CD4-positive, alpha-beta T cell (primary cell): ENCODE measurements at regions not wholly inside any gene's neighbourhood (a gene's known extent, or its start where the extent isn't known, plus 50 kb on each side); places are given as distances from the start of the nearest gene placed in this dataset.

Experiments
- ATAC-seq: fragments of 200-7000 bp; cut with Tn5 transposase; one replicate; pipeline ENCODE4 v1.10.0; 2022; ENCODE audit warnings: mild to moderate bottlenecking; ENCODE audit not compliant: poor library complexity
- CTCF ChIA-PET: fragments of 350-600 bp; sonication (Branson Sonifier 250); formaldehyde crosslinking; loops from one replicate; lab custom pipeline; 2021; ENCODE audit warnings: antibody characterized with exemption, inconsistent platforms; lab: Charles Lee
- POLR2A ChIA-PET: fragments of 350-600 bp; sonication (Branson Sonifier 250); formaldehyde crosslinking; loops from one replicate; lab custom pipeline; 2021; ENCODE audit warnings: antibody characterized with exemption, inconsistent platforms; lab: Charles Lee
- DNase-seq, 14 experiments: peaks; one replicate each; pipeline ENCODE4 v3.0.0-alpha.2; 2013 to 2020; ENCODE audit warnings: mixed read lengths in 2 of 14
- H3K27ac ChIP-seq, 2 donors: one replicate each; pipeline versions ENCODE4 v1.5.1 to v1.7.0; 2013; ENCODE audit warnings: low read length in 2 of 2, low read depth in 1 of 2, mild to moderate bottlenecking in 1 of 2
- H3K27me3 ChIP-seq, 2 experiments: 1 replicate in 1 of 2; 2 replicates in 1 of 2; pipeline versions ENCODE4 v1.6.1 to v1.7.0; 2013; ENCODE audit warnings: low read length in 2 of 2, control low read depth in 1 of 2, mild to moderate bottlenecking in 1 of 2, moderate library complexity in 1 of 2; ENCODE audit not compliant: insufficient read depth in 2 of 2, control insufficient read depth in 1 of 2
- H3K36me3 ChIP-seq: one replicate; pipeline ENCODE4 v1.6.1; 2013; ENCODE audit warnings: low read length, control low read depth; ENCODE audit not compliant: insufficient read depth
- H3K4me1 ChIP-seq: one replicate; pipeline ENCODE4 v1.6.1; 2013; ENCODE audit warnings: low read length, control low read depth; ENCODE audit not compliant: insufficient read depth
- H3K4me3 ChIP-seq: one replicate; pipeline ENCODE4 v1.5.1; 2013; ENCODE audit warnings: mild to moderate bottlenecking, low read length, moderate library complexity
- H3K9me3 ChIP-seq, 2 experiments: 1 replicate in 1 of 2; 2 replicates in 1 of 2; pipeline versions ENCODE4 v1.6.1 to v1.7.0; 2013; ENCODE audit warnings: low read length in 2 of 2, mild to moderate bottlenecking in 2 of 2, control low read depth in 1 of 2, moderate library complexity in 1 of 2; ENCODE audit not compliant: control insufficient read depth in 1 of 2, insufficient read depth in 1 of 2
- H3K27ac Mint-ChIP-seq: one replicate; pipeline ENCODE4 v1.8.0; 2020; ENCODE audit warnings: mixed read lengths
- H3K27me3 Mint-ChIP-seq: one replicate; pipeline ENCODE4 v1.8.0; 2021; ENCODE audit warnings: mixed read lengths
- H3K36me3 Mint-ChIP-seq: one replicate; pipeline ENCODE4 v1.8.0; 2021; ENCODE audit warnings: low read depth, mixed read lengths
- H3K4me1 Mint-ChIP-seq: one replicate; pipeline ENCODE4 v1.8.0; 2021; ENCODE audit warnings: low read depth, mixed read lengths
- H3K4me3 Mint-ChIP-seq: one replicate; pipeline ENCODE4 v1.8.0; 2020; ENCODE audit warnings: mild to moderate bottlenecking, mixed read lengths
- H3K9me3 Mint-ChIP-seq: one replicate; pipeline ENCODE4 v1.8.0; 2020; ENCODE audit warnings: mixed read lengths
- CTCF ChIP-seq: fragments of 200-600 bp; IDR thresholded peaks from one replicate; pipeline ENCODE4 v1.8.0; 2022; ENCODE audit warnings: antibody characterized with exemption, mild to moderate bottlenecking
- intact Hi-C, 2 experiments: fragments of 100-400 bp; cut with DNase I in 1 of 2; cut with micrococcal nuclease in 1 of 2; formaldehyde crosslinking; loops; one replicate each; pipeline versions ENCODE4 v1.15.1 to v1.9.0; 2023 to 2025; cut with DNase I, micrococcal nuclease

- Mint-ChIP-seq H3K4me3 (no peak overlapping the region), H3K9me3 (no peaks in the 10 kb centered on the region), H3K4me1 (no peaks in the 10 kb centered on the region), H3K36me3 (no peaks in the 10 kb centered on the region), H3K27me3 (peaks cover 24% of the 10 kb centered on the region), H3K27ac (no peak overlapping the region)
- Histone ChIP-seq H3K27ac (no peak overlapping the region), H3K4me1 (no peaks in the 10 kb centered on the region), H3K9me3 (peaks cover 0 to under 1% of the 10 kb centered on the region in 2 experiments), H3K27me3 (peaks cover 0 to 5% of the 10 kb centered on the region in 2 experiments), H3K4me3 (no peak overlapping the region), H3K36me3 (no peaks in the 10 kb centered on the region)
- ChIA-PET POLR2A (no interaction called here), CTCF (no interaction called here)
- ATAC-seq (no peak), DNase-seq (no peak)
- intact Hi-C loops, result no loop called here
- TF ChIP-seq CTCF, result no peak
These were observed 115.5 kb downstream of the SOD2 start for GRCh38 chr6:159577564-159577963.

GRCh38 chr6:159572439-159573110, 120.5 kb downstream of the SOD2 start:
- H3K27ac Mint-ChIP-seq, result no peak overlapping the region
- no peaks in the 10 kb centered on the region for H3K4me1 Mint-ChIP-seq
- H3K9me3 Mint-ChIP-seq, result peaks cover 10% of the 10 kb centered on the region
- H3K36me3 Mint-ChIP-seq, result no peaks in the 10 kb centered on the region
- CTCF ChIA-PET, result no interaction called here
- Histone ChIP-seq H3K27me3 (peaks cover 0 to 8% of the 10 kb centered on the region in 2 experiments), H3K36me3 (no peaks in the 10 kb centered on the region), H3K4me3 (no peak overlapping the region), H3K4me1 (no peaks in the 10 kb centered on the region), H3K9me3 (peaks cover 8 to 16% of the 10 kb centered on the region in 2 experiments), H3K27ac (no peak overlapping the region)
- intact Hi-C loops, result no loop called here
- H3K27me3 Mint-ChIP-seq, result peaks cover 15% of the 10 kb centered on the region
- POLR2A ChIA-PET, result no interaction called here
- H3K4me3 Mint-ChIP-seq, result no peak overlapping the region
- no peak for DNase-seq
- ATAC-seq, result no peak
- no peak for TF ChIP-seq CTCF

- no peaks in the 10 kb centered on the region for H3K4me1 ChIP-seq
- CTCF ChIA-PET, result no interaction called here
- no peak for TF ChIP-seq CTCF
- no peaks in the 10 kb centered on the region for H3K27me3 ChIP-seq
- no peak overlapping the region for H3K27ac ChIP-seq
- no peak overlapping the region for H3K27ac Mint-ChIP-seq
- ATAC-seq (no peak), DNase-seq (no peak)
- no peaks in the 10 kb centered on the region for H3K4me1 Mint-ChIP-seq
- H3K9me3 ChIP-seq, result peaks cover 4 to 11% of the 10 kb centered on the region in 2 experiments
- H3K36me3 Mint-ChIP-seq, result no peaks in the 10 kb centered on the region
- H3K27me3 Mint-ChIP-seq, result no peaks in the 10 kb centered on the region
- H3K4me3 Mint-ChIP-seq, result no peak overlapping the region
- no peak overlapping the region for H3K4me3 ChIP-seq
- intact Hi-C loops, result no loop called here
- POLR2A ChIA-PET, result no interaction called here
- peaks cover 6% of the 10 kb centered on the region for H3K9me3 Mint-ChIP-seq
- no peaks in the 10 kb centered on the region for H3K36me3 ChIP-seq
These were observed 127.8 kb downstream of the SOD2 start for GRCh38 chr6:159565181-159565710.
